Testis (tissue), 2 donors: ENCODE measurements at regions not wholly inside any gene's neighbourhood (a gene's known extent, or its start where the extent isn't known, plus 50 kb on each side); places are given as distances from the start of the nearest gene placed in this dataset.

ENCODE experiments used
- POLR2A ChIP-seq: fragments of 450-650 bp; IDR thresholded peaks from one replicate; pipeline ENCODE4 v1.6.1; 2017; ENCODE audit warnings: antibody characterized with exemption, mild to moderate bottlenecking, moderate library complexity
- TF ChIP-seq, protein P1 (sequence below), 3 experiments: fragments of 450-650 bp in 2 of 3; fragments of 200-600 bp in 1 of 3; sonication (generic) in 1 of 3; IDR thresholded peaks; one replicate each; pipeline ENCODE4 v1.5.1; 2016 to 2019; ENCODE audit warnings: antibody characterized with exemption in 3 of 3, mild to moderate bottlenecking in 2 of 3, moderate library complexity in 1 of 3

DNA sequence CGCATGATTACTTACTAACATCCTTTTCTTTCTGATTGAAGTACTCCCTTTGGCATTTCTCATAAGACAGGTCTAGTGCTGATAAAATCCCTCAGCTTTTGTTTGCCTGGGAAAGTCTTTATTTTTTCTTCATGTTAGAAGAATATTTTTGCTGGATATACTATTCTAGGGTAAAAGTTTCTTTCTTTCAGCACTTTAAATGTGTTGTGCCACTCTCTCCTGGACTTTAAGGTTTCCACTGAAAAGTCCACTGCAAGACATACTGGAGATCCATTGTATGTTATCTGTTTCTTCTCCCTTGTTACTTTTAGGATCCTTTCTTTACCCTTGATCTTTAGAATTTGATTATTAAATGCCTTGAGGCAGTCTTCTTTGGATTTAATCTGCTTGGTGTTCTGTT is 796.7 kb downstream of the UQCRFS1 start:
- TF ChIP-seq POLR2A: no peak
- TF ChIP-seq, protein P1, sequence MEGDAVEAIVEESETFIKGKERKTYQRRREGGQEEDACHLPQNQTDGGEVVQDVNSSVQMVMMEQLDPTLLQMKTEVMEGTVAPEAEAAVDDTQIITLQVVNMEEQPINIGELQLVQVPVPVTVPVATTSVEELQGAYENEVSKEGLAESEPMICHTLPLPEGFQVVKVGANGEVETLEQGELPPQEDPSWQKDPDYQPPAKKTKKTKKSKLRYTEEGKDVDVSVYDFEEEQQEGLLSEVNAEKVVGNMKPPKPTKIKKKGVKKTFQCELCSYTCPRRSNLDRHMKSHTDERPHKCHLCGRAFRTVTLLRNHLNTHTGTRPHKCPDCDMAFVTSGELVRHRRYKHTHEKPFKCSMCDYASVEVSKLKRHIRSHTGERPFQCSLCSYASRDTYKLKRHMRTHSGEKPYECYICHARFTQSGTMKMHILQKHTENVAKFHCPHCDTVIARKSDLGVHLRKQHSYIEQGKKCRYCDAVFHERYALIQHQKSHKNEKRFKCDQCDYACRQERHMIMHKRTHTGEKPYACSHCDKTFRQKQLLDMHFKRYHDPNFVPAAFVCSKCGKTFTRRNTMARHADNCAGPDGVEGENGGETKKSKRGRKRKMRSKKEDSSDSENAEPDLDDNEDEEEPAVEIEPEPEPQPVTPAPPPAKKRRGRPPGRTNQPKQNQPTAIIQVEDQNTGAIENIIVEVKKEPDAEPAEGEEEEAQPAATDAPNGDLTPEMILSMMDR (IDR thresholded peaks at IDR 0.05): no peak
